IPS-18c (cell line): ENCODE measurements at regions not wholly inside any gene's neighbourhood (a gene's known extent, or its start where the extent isn't known, plus 50 kb on each side); places are given as distances from the start of the nearest gene placed in this dataset.

Source experiments
- H3K4me3 ChIP-seq: 2 replicates; pipeline ENCODE4 v1.7.0; 2013; ENCODE audit warnings: low read depth, mild to moderate bottlenecking, low read length, moderate library complexity; ENCODE audit not compliant: insufficient read depth
- H3K9me3 ChIP-seq: one replicate; pipeline ENCODE4 v1.6.1; 2013; ENCODE audit warnings: mild to moderate bottlenecking, low read length, moderate library complexity; ENCODE audit not compliant: control insufficient read depth, insufficient read depth

GRCh38 chr1:163670989-163671757 lies 349.4 kb downstream of the NUF2 start:
- Histone ChIP-seq H3K4me3 (no peak overlapping the region), H3K9me3 (no peaks in the 10 kb centered on the region)

- H3K4me3 ChIP-seq, result no peak overlapping the region
- H3K9me3 ChIP-seq, result no peaks in the 10 kb centered on the region
Measured at GRCh38 chr1:163672976-163673758, 351.4 kb downstream of the NUF2 start.

- H3K9me3 ChIP-seq, result no peaks in the 10 kb centered on the region
- no peak overlapping the region for H3K4me3 ChIP-seq
Measured at GRCh38 chr1:163673759-163674151, 352.0 kb downstream of the NUF2 start.

GRCh38 chr1:163674236-163674635 lies 352.5 kb downstream of the NUF2 start:
- H3K4me3 ChIP-seq, result no peak overlapping the region
- no peaks in the 10 kb centered on the region for H3K9me3 ChIP-seq

- H3K9me3 ChIP-seq, result no peaks in the 10 kb centered on the region
- no peak overlapping the region for H3K4me3 ChIP-seq
Measured at GRCh38 chr1:163684785-163685184, 363.0 kb downstream of the NUF2 start.

- H3K4me3 ChIP-seq, result no peak overlapping the region
- H3K9me3 ChIP-seq, result no peaks in the 10 kb centered on the region
Measured at GRCh38 chr1:163692266-163692665, 370.5 kb downstream of the NUF2 start.

- Histone ChIP-seq H3K9me3 (no peaks in the 10 kb centered on the region), H3K4me3 (no peak overlapping the region)
Measured at GRCh38 chr1:163697137-163697536, 375.4 kb downstream of the NUF2 start.

GRCh38 chr1:163701783-163702374 lies 380.1 kb downstream of the NUF2 start:
- H3K9me3 ChIP-seq, result no peaks in the 10 kb centered on the region
- H3K4me3 ChIP-seq, result no peak overlapping the region

- no peak overlapping the region for H3K4me3 ChIP-seq
- H3K9me3 ChIP-seq, result no peaks in the 10 kb centered on the region
Measured at GRCh38 chr1:163703794-163704193, 382.0 kb downstream of the NUF2 start.

GRCh38 chr1:163706915-163707314 lies 385.2 kb downstream of the NUF2 start:
- H3K9me3 ChIP-seq, result no peaks in the 10 kb centered on the region
- H3K4me3 ChIP-seq, result no peak overlapping the region

- Histone ChIP-seq H3K4me3 (no peak overlapping the region), H3K9me3 (no peaks in the 10 kb centered on the region)
Measured at GRCh38 chr1:163709636-163710035, 387.9 kb downstream of the NUF2 start.

- H3K9me3 ChIP-seq, result no peaks in the 10 kb centered on the region
- no peak overlapping the region for H3K4me3 ChIP-seq
Measured at GRCh38 chr1:163712321-163712720, 390.6 kb downstream of the NUF2 start.

GRCh38 chr1:163720294-163720693 lies 398.5 kb downstream of the NUF2 start:
- H3K4me3 ChIP-seq, result no peak overlapping the region
- H3K9me3 ChIP-seq, result no peaks in the 10 kb centered on the region

- no peak overlapping the region for H3K4me3 ChIP-seq
- no peaks in the 10 kb centered on the region for H3K9me3 ChIP-seq
Measured at GRCh38 chr1:163725551-163725950, 403.8 kb downstream of the NUF2 start.

GRCh38 chr1:163730411-163730821 lies 408.7 kb downstream of the NUF2 start:
- no peaks in the 10 kb centered on the region for H3K9me3 ChIP-seq

GRCh38 chr1:163737261-163737660 lies 415.5 kb downstream of the NUF2 start:
- H3K9me3 ChIP-seq, result no peaks in the 10 kb centered on the region
- H3K4me3 ChIP-seq, result no peak overlapping the region

More at GRCh38 chr1:163730411-163730821, 408.7 kb downstream of the NUF2 start:
- no peak overlapping the region for H3K4me3 ChIP-seq

GRCh38 chr1:163744301-163744887 lies 422.6 kb downstream of the NUF2 start:
- peaks cover 2% of the 10 kb centered on the region for H3K9me3 ChIP-seq
- H3K4me3 ChIP-seq, result no peak overlapping the region

GRCh38 chr1:163745204-163745603 lies 423.4 kb downstream of the NUF2 start:
- no peak overlapping the region for H3K4me3 ChIP-seq
- H3K9me3 ChIP-seq, result peaks cover 2% of the 10 kb centered on the region
